Upper lobe of right lung (tissue), 1 donor: ENCODE measurements at regions not wholly inside any gene's neighbourhood (a gene's known extent, or its start where the extent isn't known, plus 50 kb on each side); places are given as distances from the start of the nearest gene placed in this dataset.

Experiments
- ATAC-seq: fragments of 200-7000 bp; cut with Tn5 transposase; one replicate; pipeline ENCODE4 v1.9.1; 2020; ENCODE audit warnings: mild to moderate bottlenecking, moderate library complexity
- DNase-seq: peaks from one replicate; pipeline ENCODE4 v3.0.0-alpha.2; 2020
- H3K27ac ChIP-seq: fragments of 200-600 bp; one replicate; pipeline ENCODE4 v1.8.0; 2022
- H3K27me3 ChIP-seq: fragments of 200-600 bp; one replicate; pipeline ENCODE4 v1.8.0; 2022; ENCODE audit warnings: mild to moderate bottlenecking
- H3K36me3 ChIP-seq: fragments of 200-600 bp; one replicate; pipeline ENCODE4 v1.8.0; 2022
- H3K4me1 ChIP-seq: fragments of 200-600 bp; one replicate; pipeline ENCODE4 v1.8.0; 2022
- H3K4me3 ChIP-seq: fragments of 200-600 bp; one replicate; pipeline ENCODE4 v1.8.0; 2022; ENCODE audit warnings: mild to moderate bottlenecking
- H3K9me3 ChIP-seq: fragments of 200-600 bp; one replicate; pipeline ENCODE4 v1.8.0; 2022
- CTCF ChIP-seq: fragments of 200-600 bp; IDR thresholded peaks from one replicate; pipeline ENCODE4 v1.8.0; 2022; ENCODE audit warnings: antibody characterized with exemption
- intact Hi-C: fragments of 100-400 bp; cut with DNase I; formaldehyde crosslinking; loops from one replicate; pipeline ENCODE4 v1.11.0; 2022
- donor health status: DM: no; HTN: yes; CAD: no; lungs with severe emphysema.

GRCh38 chr5:93240228-93240834 lies 340.7 kb downstream of the NR2F1-AS1 start:
- DNase-seq (no peak), ATAC-seq (no peak)
- Histone ChIP-seq H3K27ac (no peak overlapping the region), H3K4me3 (no peak overlapping the region), H3K9me3 (no peaks in the 10 kb centered on the region), H3K4me1 (no peaks in the 10 kb centered on the region), H3K27me3 (no peaks in the 10 kb centered on the region), H3K36me3 (no peaks in the 10 kb centered on the region)
- TF ChIP-seq CTCF = no peak
- intact Hi-C loops = no loop called here

- TF ChIP-seq CTCF = no peak
- no peak overlapping the region for H3K27ac ChIP-seq
- DNase-seq (no peak), ATAC-seq (no peak)
- no peaks in the 10 kb centered on the region for H3K36me3 ChIP-seq
- H3K4me1 ChIP-seq = no peaks in the 10 kb centered on the region
- H3K4me3 ChIP-seq = no peak overlapping the region
- intact Hi-C loops = no loop called here
- no peaks in the 10 kb centered on the region for H3K27me3 ChIP-seq
- H3K9me3 ChIP-seq = no peaks in the 10 kb centered on the region
Observed at GRCh38 chr5:93236807-93237421, 344.1 kb downstream of the NR2F1-AS1 start.

DNA sequence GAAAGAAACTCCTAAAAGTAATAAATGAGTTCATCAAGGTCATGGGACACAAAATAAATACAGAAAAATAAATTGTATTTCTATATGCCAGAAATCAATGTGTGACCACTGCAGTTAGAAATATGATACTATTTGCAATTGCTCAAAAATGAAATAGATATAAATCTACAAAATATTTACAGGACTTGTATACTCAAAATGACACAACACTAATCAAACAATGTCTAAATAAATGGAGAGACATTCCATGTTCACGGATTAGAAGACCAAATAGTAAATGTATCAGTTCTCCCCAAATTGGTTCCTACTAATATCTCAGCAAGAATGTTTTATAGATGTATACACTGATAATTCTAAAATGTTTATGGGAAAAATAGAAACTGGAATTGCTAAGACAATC lies 345.3 kb downstream of the NR2F1-AS1 start:
- Histone ChIP-seq H3K27ac (no peak overlapping the region), H3K9me3 (no peaks in the 10 kb centered on the region), H3K27me3 (no peaks in the 10 kb centered on the region), H3K36me3 (no peaks in the 10 kb centered on the region), H3K4me3 (no peak overlapping the region), H3K4me1 (no peaks in the 10 kb centered on the region)
- no peak for DNase-seq
- no peak for TF ChIP-seq CTCF
- intact Hi-C loops = no loop called here
- ATAC-seq = no peak

DNA sequence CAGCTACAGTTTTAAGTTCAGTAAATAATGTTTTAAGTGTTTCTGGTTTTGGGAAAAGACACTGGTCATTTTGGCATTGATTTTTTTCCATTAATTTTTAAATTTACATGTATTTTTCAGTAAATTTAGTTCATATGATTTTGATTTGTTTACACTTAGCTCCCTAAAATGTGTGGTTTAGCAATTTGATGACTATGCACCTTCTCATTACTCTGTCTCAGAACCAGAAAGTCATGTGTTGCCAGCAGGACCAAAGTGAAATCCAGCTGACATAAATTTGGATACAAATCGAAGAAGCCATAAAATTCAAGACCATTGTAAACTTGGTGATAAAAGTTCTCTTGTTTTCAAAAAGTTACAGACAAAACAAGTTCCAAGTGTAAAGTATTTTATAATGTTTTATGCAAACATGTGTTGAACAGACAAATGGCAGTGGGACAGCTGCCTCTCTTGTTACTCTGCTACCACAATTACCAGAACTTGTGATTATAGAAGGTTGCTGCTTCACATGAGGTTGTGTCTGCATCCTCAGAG lies 354.8 kb downstream of the NR2F1-AS1 start:
- ATAC-seq (no peak), DNase-seq (no peak)
- Histone ChIP-seq H3K4me1 (no peaks in the 10 kb centered on the region), H3K9me3 (peaks cover 3% of the 10 kb centered on the region), H3K36me3 (no peaks in the 10 kb centered on the region), H3K4me3 (no peak overlapping the region), H3K27ac (no peak overlapping the region), H3K27me3 (no peaks in the 10 kb centered on the region)
- TF ChIP-seq CTCF = no peak
- intact Hi-C loops = no loop called here

- peaks cover 3% of the 10 kb centered on the region for H3K9me3 ChIP-seq
- H3K36me3 ChIP-seq = no peaks in the 10 kb centered on the region
- no peak overlapping the region for H3K4me3 ChIP-seq
- H3K27ac ChIP-seq = no peak overlapping the region
- DNase-seq = no peak
- no peak for TF ChIP-seq CTCF
- no peaks in the 10 kb centered on the region for H3K27me3 ChIP-seq
- intact Hi-C loops = no loop called here
- no peaks in the 10 kb centered on the region for H3K4me1 ChIP-seq
- ATAC-seq = no peak
Observed at GRCh38 chr5:93225748-93226147, 355.3 kb downstream of the NR2F1-AS1 start.
